ENCODE measurements at regions not wholly inside any gene's neighbourhood (a gene's known extent, or its start where the extent isn't known, plus 50 kb on each side); places are given as distances from the start of the nearest gene placed in this dataset.

- TF ChIP-seq, protein P1, sequence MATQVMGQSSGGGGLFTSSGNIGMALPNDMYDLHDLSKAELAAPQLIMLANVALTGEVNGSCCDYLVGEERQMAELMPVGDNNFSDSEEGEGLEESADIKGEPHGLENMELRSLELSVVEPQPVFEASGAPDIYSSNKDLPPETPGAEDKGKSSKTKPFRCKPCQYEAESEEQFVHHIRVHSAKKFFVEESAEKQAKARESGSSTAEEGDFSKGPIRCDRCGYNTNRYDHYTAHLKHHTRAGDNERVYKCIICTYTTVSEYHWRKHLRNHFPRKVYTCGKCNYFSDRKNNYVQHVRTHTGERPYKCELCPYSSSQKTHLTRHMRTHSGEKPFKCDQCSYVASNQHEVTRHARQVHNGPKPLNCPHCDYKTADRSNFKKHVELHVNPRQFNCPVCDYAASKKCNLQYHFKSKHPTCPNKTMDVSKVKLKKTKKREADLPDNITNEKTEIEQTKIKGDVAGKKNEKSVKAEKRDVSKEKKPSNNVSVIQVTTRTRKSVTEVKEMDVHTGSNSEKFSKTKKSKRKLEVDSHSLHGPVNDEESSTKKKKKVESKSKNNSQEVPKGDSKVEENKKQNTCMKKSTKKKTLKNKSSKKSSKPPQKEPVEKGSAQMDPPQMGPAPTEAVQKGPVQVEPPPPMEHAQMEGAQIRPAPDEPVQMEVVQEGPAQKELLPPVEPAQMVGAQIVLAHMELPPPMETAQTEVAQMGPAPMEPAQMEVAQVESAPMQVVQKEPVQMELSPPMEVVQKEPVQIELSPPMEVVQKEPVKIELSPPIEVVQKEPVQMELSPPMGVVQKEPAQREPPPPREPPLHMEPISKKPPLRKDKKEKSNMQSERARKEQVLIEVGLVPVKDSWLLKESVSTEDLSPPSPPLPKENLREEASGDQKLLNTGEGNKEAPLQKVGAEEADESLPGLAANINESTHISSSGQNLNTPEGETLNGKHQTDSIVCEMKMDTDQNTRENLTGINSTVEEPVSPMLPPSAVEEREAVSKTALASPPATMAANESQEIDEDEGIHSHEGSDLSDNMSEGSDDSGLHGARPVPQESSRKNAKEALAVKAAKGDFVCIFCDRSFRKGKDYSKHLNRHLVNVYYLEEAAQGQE (IDR thresholded peaks at IDR 0.05) = no peak
- no peak for TF ChIP-seq RFX5 (IDR thresholded peaks at IDR 0.05)
These were observed 205.0 kb upstream of the DMRTA1 start (continued) for GRCh38 chr9:22241611-22242010.

GRCh38 chr9:22244139-22245011 is 202.2 kb upstream of the DMRTA1 start:
- Histone ChIP-seq H3K9me3 (peaks cover under 1% of the 10 kb centered on the region; the same call in 1 of the 3 replicates), H3K4me3 (no peak overlapping the region), H3K4me1 (peaks cover 34% of the 10 kb centered on the region), H3K4me2 (peak overlapping the region; percentile 29; the same call in 2 of the 3 replicates), H3K27ac (peak overlapping the region; percentile 28 to 64; a peak in 5 of 6 replicates)
- peak; percentile 7 for FAIRE-seq
- peak; percentile 18 to 71 for DNase-seq (ENCODE audit: low read depth in 1 of 2, low spot score in 1 of 2)
- ChIA-PET POLR2A (interaction anchor here (0.7 to 1.3 kb wide), 3 partner anchors 97 to 431 kb away, joined by 3 to 9 read pairs (median 6); no protein-coding TSS in a partner anchor), CTCF (interaction anchor here (0.6 to 16.9 kb wide), 45 partner anchors 9 to 927 kb away, joined by 3 to 345 read pairs (median 5); no protein-coding TSS in a partner anchor)
- peak; percentile 86 to 96 for ATAC-seq
- no peak for TF ChIP-seq GATA3 (IDR thresholded peaks at IDR 0.05; ENCODE audit: borderline replicate concordance)
- no peak for TF ChIP-seq HOXA7 (CRISPR knock-in tag; IDR thresholded peaks at IDR 0.05)
- no peak for TF ChIP-seq POLR2AphosphoS2 (conservative IDR thresholded peaks at IDR 0.05; ENCODE audit: low read length)
- TF ChIP-seq RAD21 (conservative IDR thresholded peaks at IDR 0.05 in 1 of 2, IDR thresholded peaks at IDR 0.05 in 1 of 2) = peak; percentile 66 to 69
- no peak for TF ChIP-seq CBX2 (IDR thresholded peaks at IDR 0.05; ENCODE audit: borderline replicate concordance, low read depth)
- TF ChIP-seq SMC3 (IDR thresholded peaks at IDR 0.05) = peak; percentile 74
- TF ChIP-seq JUNB (IDR thresholded peaks at IDR 0.05) = no peak
- no peak for TF ChIP-seq NPAS2 (CRISPR knock-in tag; IDR thresholded peaks at IDR 0.05; ENCODE audit: borderline replicate concordance)
- TF ChIP-seq KDM1A (IDR thresholded peaks at IDR 0.05; ENCODE audit: low read depth) = no peak
- no peak for TF ChIP-seq KDM5A (IDR thresholded peaks at IDR 0.05)
- TF ChIP-seq NR3C1 (IDR thresholded peaks at IDR 0.05) = no peak
- TF ChIP-seq CTCF (IDR thresholded peaks at IDR 0.05) = peak; percentile 54
- peak; percentile 80 for TF ChIP-seq MAFK (IDR thresholded peaks at IDR 0.05; ENCODE audit: partially characterized antibody)
- no peak for TF ChIP-seq HDAC2 (IDR thresholded peaks at IDR 0.05)
- TF ChIP-seq JUN (IDR thresholded peaks at IDR 0.05) = no peak
- no peak for TF ChIP-seq ESRRA (IDR thresholded peaks at IDR 0.05; ENCODE audit: borderline replicate concordance, low read length)
- 23% methylated on average over 9 of the region's 9 CpGs for WGBS (ENCODE audit: missing lambda C conversion rate)

DNA sequence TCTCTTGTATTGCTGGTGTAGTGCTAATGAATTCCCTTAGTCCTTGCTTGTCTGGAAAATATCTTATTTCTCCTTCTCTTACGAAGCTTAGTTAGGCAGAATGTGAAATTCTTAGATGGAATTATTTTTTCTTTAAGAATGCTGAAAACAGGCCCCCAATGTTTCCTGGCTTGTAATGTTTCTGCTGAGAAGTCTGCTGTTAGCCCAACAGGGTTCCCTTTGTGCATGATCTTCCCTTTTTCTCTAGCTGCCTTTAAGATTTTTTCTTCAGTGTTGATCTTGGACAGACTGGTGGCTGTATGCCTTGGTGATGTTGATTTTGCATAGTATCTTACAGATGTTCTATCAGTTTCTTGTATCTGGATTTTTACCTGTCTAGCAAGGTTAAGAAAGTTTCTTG is 191.3 kb upstream of the DMRTA1 start:
- WGBS (ENCODE audit: missing lambda C conversion rate) = 90% methylated on average over 1 of the region's 1 CpG
- CTCF ChIA-PET = interaction anchor here (0.6 to 2.1 kb wide), 3 partner anchors 11 to 444 kb away, joined by 3 to 15 read pairs (median 4); no protein-coding TSS in a partner anchor
- no peak overlapping the region for H3K4me2 ChIP-seq
- H3K9me3 ChIP-seq = peaks cover 20% of the 10 kb centered on the region
- H3K27ac ChIP-seq = no peak overlapping the region
- POLR2A ChIA-PET = no interaction called here
- FAIRE-seq = no peak
- ATAC-seq = no peak
- H3K4me1 ChIP-seq = no peaks in the 10 kb centered on the region
- DNase-seq (ENCODE audit: low read depth in 1 of 2, low spot score in 1 of 2) = no peak
- H3K4me3 ChIP-seq = no peak overlapping the region
- no peak for TF ChIP-seq RNF2 (IDR thresholded peaks at IDR 0.05; ENCODE audit: borderline replicate concordance, low read depth)
- TF ChIP-seq, protein P1 (IDR thresholded peaks at IDR 0.05) = no peak
- no peak for TF ChIP-seq NR3C1 (IDR thresholded peaks at IDR 0.05)
- TF ChIP-seq HDAC2 (IDR thresholded peaks at IDR 0.05) = no peak
- TF ChIP-seq ZSCAN20 (CRISPR knock-in tag; IDR thresholded peaks at IDR 0.05) = no peak
- TF ChIP-seq, protein P2, sequence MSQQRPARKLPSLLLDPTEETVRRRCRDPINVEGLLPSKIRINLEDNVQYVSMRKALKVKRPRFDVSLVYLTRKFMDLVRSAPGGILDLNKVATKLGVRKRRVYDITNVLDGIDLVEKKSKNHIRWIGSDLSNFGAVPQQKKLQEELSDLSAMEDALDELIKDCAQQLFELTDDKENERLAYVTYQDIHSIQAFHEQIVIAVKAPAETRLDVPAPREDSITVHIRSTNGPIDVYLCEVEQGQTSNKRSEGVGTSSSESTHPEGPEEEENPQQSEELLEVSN (IDR thresholded peaks at IDR 0.05; ENCODE audit: borderline replicate concordance, low read depth) = no peak
- TF ChIP-seq FOSB (CRISPR knock-in tag; IDR thresholded peaks at IDR 0.05) = no peak
- no peak for TF ChIP-seq RCOR1 (IDR thresholded peaks at IDR 0.05; ENCODE audit: low read depth, low read length)

All from A549 (cell line).